WERI-Rb-1 (cell line): ENCODE measurements at regions not wholly inside any gene's neighbourhood (a gene's known extent, or its start where the extent isn't known, plus 50 kb on each side); places are given as distances from the start of the nearest gene placed in this dataset.
A peak's percentile ranks its signal among the peaks of the same experiment; 100 is the strongest.
"Not testable (repeated sequence)": the region's sequence is repeated elsewhere in the genome, so short reads cannot be mapped to it uniquely, and the experiment has no call there.

Experiments used
- DNase-seq: peaks from one replicate; pipeline ENCODE4 v3.0.0-alpha.2; 2020
- H3K27ac ChIP-seq: fragments of 250-450 bp; sonication (Bioruptor Pico); 2 replicates; pipeline ENCODE4 v1.5.1; 2020; ENCODE audit warnings: mild to moderate bottlenecking, moderate library complexity
- H3K27me3 ChIP-seq: fragments of 250-450 bp; sonication (Bioruptor Pico); 2 replicates; pipeline ENCODE4 v1.5.1; 2021; ENCODE audit warnings: mild to moderate bottlenecking, low read depth, moderate library complexity; ENCODE audit not compliant: insufficient read depth, severe bottlenecking
- H3K36me3 ChIP-seq: fragments of 250-450 bp; sonication (Bioruptor Pico); 2 replicates; pipeline ENCODE4 v1.5.1; 2020; ENCODE audit warnings: mild to moderate bottlenecking, moderate library complexity
- H3K4me3 ChIP-seq: 2 replicates; pipeline ENCODE4 v1.5.1; 2011; ENCODE audit warnings: low read depth, mild to moderate bottlenecking, control low read depth, low read length
- H3K9me3 ChIP-seq: fragments of 250-450 bp; sonication (Bioruptor Pico); 2 replicates; pipeline ENCODE4 v1.5.1; 2021; ENCODE audit warnings: mild to moderate bottlenecking, moderate library complexity; ENCODE audit not compliant: severe bottlenecking
- CTCF ChIP-seq: IDR thresholded peaks from 2 replicates; pipeline ENCODE4 v1.5.1; 2011; ENCODE audit warnings: low read depth, mild to moderate bottlenecking, control low read depth, inconsistent platforms, low read length

- no peak overlapping the region for H3K27ac ChIP-seq
- no peak overlapping the region for H3K4me3 ChIP-seq
Observed at GRCh38 chr13:37510441-37510840, 88.1 kb downstream of the POSTN start.

GRCh38 chr13:37505531-37505930 is 93.0 kb downstream of the POSTN start:
- H3K4me3 ChIP-seq: no peak overlapping the region
- no peaks in the 10 kb centered on the region for H3K9me3 ChIP-seq
- H3K27me3 ChIP-seq: no peaks in the 10 kb centered on the region
- no peak for TF ChIP-seq CTCF
- H3K36me3 ChIP-seq: no peaks in the 10 kb centered on the region
- H3K27ac ChIP-seq: no peak overlapping the region
- peak; percentile 4 for DNase-seq

More at GRCh38 chr13:37510441-37510840, 88.1 kb downstream of the POSTN start:
- no peak for TF ChIP-seq CTCF
- DNase-seq: no peak
- H3K9me3 ChIP-seq: no peaks in the 10 kb centered on the region
- H3K27me3 ChIP-seq: no peaks in the 10 kb centered on the region
- H3K36me3 ChIP-seq: no peaks in the 10 kb centered on the region

- Histone ChIP-seq H3K36me3 (no peaks in the 10 kb centered on the region), H3K27me3 (no peaks in the 10 kb centered on the region)
- TF ChIP-seq CTCF: no peak
Observed at GRCh38 chr13:37504251-37504650, 94.3 kb downstream of the POSTN start.

GRCh38 chr13:37503287-37503686 is 95.3 kb downstream of the POSTN start:
- Histone ChIP-seq H3K9me3 (no peaks in the 10 kb centered on the region), H3K4me3 (no peak overlapping the region)
- no peak for DNase-seq

More at GRCh38 chr13:37504251-37504650, 94.3 kb downstream of the POSTN start:
- DNase-seq: no peak
- H3K9me3 ChIP-seq: no peaks in the 10 kb centered on the region
- H3K27ac ChIP-seq: no peak overlapping the region
- no peak overlapping the region for H3K4me3 ChIP-seq

GRCh38 chr13:37502303-37502993 is 96.1 kb downstream of the POSTN start:
- not testable (repeated sequence) for H3K4me3 ChIP-seq, H3K27me3 ChIP-seq, DNase-seq, H3K36me3 ChIP-seq, H3K27ac ChIP-seq, H3K9me3 ChIP-seq

More at GRCh38 chr13:37503287-37503686, 95.3 kb downstream of the POSTN start:
- no peaks in the 10 kb centered on the region for H3K36me3 ChIP-seq
- no peak overlapping the region for H3K27ac ChIP-seq
- H3K27me3 ChIP-seq: no peaks in the 10 kb centered on the region
- no peak for TF ChIP-seq CTCF

- H3K27me3 ChIP-seq: no peaks in the 10 kb centered on the region
- H3K4me3 ChIP-seq: no peak overlapping the region
- H3K9me3 ChIP-seq: no peaks in the 10 kb centered on the region
- H3K36me3 ChIP-seq: no peaks in the 10 kb centered on the region
- no peak for DNase-seq
- no peak overlapping the region for H3K27ac ChIP-seq
- TF ChIP-seq CTCF: no peak
Observed at GRCh38 chr13:37501187-37501586, 97.4 kb downstream of the POSTN start.
